ENCODE measurements at regions not wholly inside any gene's neighbourhood (a gene's known extent, or its start where the extent isn't known, plus 50 kb on each side); places are given as distances from the start of the nearest gene placed in this dataset.
A peak's percentile ranks its signal among the peaks of the same experiment; 100 is the strongest.

DNA sequence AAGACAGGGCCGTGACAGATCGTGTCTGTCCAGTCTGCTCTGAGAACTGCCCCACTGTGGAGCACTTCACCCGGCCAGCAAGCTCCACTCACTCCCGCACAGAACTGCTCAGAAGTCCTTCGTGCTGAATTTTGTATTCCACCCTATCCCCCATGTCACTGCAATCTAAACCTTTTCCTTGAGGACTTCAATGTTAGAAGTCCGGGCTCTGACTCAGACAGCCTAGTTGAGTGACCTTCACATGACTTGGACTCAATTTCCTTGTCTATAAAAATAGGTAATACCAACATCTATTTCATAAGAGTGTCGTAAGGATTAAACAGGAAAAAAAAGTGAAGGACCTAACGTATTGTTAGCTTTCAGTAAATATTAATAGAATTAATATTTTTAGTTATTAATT is 161.6 kb downstream of the QRSL1 start:
- TF ChIP-seq, protein P1, sequence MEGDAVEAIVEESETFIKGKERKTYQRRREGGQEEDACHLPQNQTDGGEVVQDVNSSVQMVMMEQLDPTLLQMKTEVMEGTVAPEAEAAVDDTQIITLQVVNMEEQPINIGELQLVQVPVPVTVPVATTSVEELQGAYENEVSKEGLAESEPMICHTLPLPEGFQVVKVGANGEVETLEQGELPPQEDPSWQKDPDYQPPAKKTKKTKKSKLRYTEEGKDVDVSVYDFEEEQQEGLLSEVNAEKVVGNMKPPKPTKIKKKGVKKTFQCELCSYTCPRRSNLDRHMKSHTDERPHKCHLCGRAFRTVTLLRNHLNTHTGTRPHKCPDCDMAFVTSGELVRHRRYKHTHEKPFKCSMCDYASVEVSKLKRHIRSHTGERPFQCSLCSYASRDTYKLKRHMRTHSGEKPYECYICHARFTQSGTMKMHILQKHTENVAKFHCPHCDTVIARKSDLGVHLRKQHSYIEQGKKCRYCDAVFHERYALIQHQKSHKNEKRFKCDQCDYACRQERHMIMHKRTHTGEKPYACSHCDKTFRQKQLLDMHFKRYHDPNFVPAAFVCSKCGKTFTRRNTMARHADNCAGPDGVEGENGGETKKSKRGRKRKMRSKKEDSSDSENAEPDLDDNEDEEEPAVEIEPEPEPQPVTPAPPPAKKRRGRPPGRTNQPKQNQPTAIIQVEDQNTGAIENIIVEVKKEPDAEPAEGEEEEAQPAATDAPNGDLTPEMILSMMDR (IDR thresholded peaks at IDR 0.05): no peak
- no peak for TF ChIP-seq POLR2A (IDR thresholded peaks at IDR 0.05)
- DNase-seq: no peak

DNA sequence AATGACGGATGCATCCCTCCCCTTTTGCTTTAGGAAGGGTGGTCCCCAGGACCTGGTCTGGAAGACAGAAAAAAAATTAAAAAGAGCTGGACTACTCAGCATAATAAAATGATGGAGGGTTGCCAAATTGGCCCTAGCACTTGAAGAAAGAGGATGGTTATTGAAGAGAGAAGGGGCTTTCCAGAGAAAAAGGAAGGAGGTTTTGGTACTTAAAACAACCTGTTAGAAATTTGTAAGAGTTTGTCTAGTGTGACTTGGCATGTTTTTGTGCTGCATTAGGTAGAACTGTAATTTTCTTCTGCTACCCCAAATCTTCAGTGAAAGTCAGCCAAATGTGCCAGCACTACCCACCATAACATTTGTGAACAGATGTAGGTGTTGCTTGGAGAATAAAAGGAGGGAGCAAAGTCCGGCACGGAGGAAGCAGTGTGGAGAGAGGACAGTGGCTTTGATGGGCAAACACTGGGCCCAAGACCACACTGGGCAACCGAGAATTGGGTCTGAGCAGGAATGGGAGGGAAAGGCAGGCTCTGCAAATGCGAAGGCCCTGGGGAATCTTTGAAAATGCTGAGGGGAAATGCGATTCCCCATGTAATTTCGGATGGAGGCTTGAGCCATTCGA is 160.9 kb downstream of the QRSL1 start:
- no peaks in the 10 kb centered on the region for H3K9me3 ChIP-seq
- H3K4me1 ChIP-seq: no peaks in the 10 kb centered on the region
- TF ChIP-seq, protein P1 (IDR thresholded peaks at IDR 0.05): no peak
- TF ChIP-seq POLR2A (IDR thresholded peaks at IDR 0.05): no peak
- no peaks in the 10 kb centered on the region for H3K36me3 ChIP-seq
- no peak for DNase-seq
- no peak overlapping the region for H3K27ac ChIP-seq
- no peaks in the 10 kb centered on the region for H3K27me3 ChIP-seq
- no peak overlapping the region for H3K4me3 ChIP-seq

More for the DNA sequence above, 161.6 kb downstream of the QRSL1 start:
- Histone ChIP-seq H3K36me3 (no peaks in the 10 kb centered on the region), H3K4me1 (no peaks in the 10 kb centered on the region), H3K9me3 (no peaks in the 10 kb centered on the region), H3K27me3 (no peaks in the 10 kb centered on the region), H3K27ac (no peak overlapping the region), H3K4me3 (no peak overlapping the region)

DNA sequence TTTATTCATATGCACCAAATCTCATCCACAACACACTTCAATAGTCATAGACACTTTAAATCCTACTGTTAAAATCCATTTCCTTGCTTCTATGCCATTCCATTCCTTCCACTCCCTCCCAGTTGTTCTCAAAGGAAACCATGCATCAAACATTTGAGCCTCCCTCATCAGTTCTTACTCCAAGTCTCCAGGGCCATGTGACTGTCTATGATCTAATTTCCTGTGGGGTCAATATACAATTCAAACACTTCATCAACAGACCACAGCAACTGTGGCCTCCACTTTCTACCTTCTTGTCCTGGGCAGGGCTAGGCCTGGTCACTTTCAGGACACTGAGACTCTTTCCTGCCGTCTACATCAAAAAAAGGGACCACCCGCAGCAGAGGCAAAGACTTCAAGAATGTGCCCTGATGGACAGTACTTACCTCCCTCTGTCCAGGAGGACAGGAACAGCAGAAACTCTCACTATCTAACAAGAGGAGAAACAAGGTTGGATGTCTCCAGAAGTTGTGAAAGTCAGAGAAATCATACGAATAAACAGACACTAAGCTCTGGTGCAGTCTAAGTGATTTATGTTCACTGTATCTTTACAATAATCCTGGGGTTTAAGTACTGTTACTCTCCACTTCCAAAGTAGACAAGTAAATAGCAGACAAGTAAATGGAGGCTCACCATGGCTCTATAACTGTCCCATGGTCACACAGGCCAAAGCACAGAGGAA is 160.2 kb downstream of the QRSL1 start:
- Histone ChIP-seq H3K4me1 (no peaks in the 10 kb centered on the region), H3K9me3 (no peaks in the 10 kb centered on the region), H3K27ac (no peak overlapping the region), H3K4me3 (no peak overlapping the region), H3K36me3 (no peaks in the 10 kb centered on the region), H3K27me3 (no peaks in the 10 kb centered on the region)
- TF ChIP-seq, protein P1 (IDR thresholded peaks at IDR 0.05): no peak
- no peak for TF ChIP-seq POLR2A (IDR thresholded peaks at IDR 0.05)
- no peak for DNase-seq

DNA sequence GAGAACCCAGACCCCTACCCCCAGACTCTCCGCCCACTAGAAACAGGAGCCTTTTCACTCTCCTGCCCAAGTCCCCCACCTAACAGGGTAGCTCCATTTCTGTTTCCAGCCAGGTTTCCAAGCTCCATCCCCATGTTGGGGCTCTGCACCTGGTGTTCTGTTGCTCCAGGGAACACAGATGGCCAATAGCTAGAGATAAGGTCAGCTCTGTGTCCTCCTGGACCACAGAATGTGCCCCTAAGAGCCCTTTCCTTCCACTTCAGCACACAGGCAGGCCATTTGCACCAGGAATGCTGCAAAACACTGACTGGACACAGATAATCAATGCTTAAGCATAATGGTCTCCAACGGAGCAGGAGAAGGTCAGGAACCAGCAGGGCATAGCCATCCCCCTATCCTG is 159.4 kb downstream of the QRSL1 start:
- Histone ChIP-seq H3K36me3 (no peaks in the 10 kb centered on the region), H3K27ac (no peak overlapping the region), H3K4me3 (no peak overlapping the region), H3K4me1 (no peaks in the 10 kb centered on the region), H3K27me3 (no peaks in the 10 kb centered on the region), H3K9me3 (no peaks in the 10 kb centered on the region)
- DNase-seq: no peak
- TF ChIP-seq POLR2A (IDR thresholded peaks at IDR 0.05): no peak
- TF ChIP-seq, protein P1 (IDR thresholded peaks at IDR 0.05): no peak

DNA sequence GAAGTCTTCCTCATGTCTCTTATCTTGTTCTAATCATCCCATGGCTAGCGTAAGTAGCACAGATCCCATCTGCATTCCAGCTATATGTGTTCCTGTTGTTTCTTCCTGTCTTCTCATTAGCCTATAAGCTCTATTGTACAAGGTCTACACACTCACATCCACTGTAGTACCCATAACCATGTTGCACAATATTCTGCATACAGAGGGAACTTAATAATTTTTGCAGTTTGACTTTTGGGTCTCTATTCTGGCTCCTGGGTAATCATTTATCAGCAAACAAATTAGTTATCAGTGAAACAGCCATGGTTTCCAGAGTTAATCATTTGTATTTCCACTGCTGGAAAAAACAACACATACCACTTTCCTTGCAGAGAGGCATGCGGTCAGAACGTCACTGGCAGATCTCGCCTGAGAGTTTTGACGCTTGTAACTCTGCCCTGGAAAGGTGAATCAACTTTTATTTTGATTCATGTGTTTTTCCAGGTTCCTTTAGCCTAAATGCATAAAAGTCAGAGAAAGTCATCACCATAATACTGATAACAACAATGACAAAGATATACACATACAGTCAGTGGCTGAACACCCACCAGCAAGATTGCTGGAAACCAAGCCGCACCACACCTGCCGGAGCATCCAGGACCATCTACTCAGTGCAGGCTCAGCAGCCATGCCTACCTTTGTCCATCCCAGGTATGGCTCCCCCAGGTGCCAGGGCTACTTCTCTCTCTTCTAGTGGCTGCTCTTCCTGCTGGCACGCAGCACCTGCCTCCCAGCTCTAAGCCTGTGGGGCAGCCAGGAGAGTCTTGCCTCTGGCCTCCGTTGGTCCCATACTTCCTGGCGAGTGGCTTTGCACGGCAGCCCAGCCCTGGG is 158.2 kb downstream of the QRSL1 start:
- no peaks in the 10 kb centered on the region for H3K4me1 ChIP-seq
- TF ChIP-seq, protein P1 (IDR thresholded peaks at IDR 0.05): no peak
- no peak for TF ChIP-seq POLR2A (IDR thresholded peaks at IDR 0.05)
- H3K27ac ChIP-seq: no peak overlapping the region
- H3K9me3 ChIP-seq: no peaks in the 10 kb centered on the region
- H3K4me3 ChIP-seq: peak overlapping the region in 1 of 4 donors; percentile 0
- no peaks in the 10 kb centered on the region for H3K36me3 ChIP-seq
- no peaks in the 10 kb centered on the region for H3K27me3 ChIP-seq
- no peak for DNase-seq

Data from Peyer's patch (tissue), 4 donors.